ENCODE measurements at regions not wholly inside any gene's neighbourhood (a gene's known extent, or its start where the extent isn't known, plus 50 kb on each side); places are given as distances from the start of the nearest gene placed in this dataset.

GRCh38 chr21:27885296-27885711, 918.4 kb upstream of the ADAMTS5 start:
- TF ChIP-seq POLR2A (IDR thresholded peaks at IDR 0.05) (no peak), POLR2AphosphoS5 (IDR thresholded peaks at IDR 0.05) (no peak), EP300 (IDR thresholded peaks at IDR 0.05) (no peak)
